CD4-positive, alpha-beta T cell treated with Interleukin-4 for 1 hour (primary cell): ENCODE measurements at regions not wholly inside any gene's neighbourhood (a gene's known extent, or its start where the extent isn't known, plus 50 kb on each side); places are given as distances from the start of the nearest gene placed in this dataset.
"Not testable (repeated sequence)": the region's sequence is repeated elsewhere in the genome, so short reads cannot be mapped to it uniquely, and the experiment has no call there.

Experiments used
- DNase-seq, 2 donors: peaks; one replicate each; pipeline ENCODE4 v3.0.0-alpha.2; 2020 to 2022

GRCh38 chr13:73321043-73321442 lies 262.2 kb downstream of the KLF5 start:
- DNase-seq: no peak

DNA sequence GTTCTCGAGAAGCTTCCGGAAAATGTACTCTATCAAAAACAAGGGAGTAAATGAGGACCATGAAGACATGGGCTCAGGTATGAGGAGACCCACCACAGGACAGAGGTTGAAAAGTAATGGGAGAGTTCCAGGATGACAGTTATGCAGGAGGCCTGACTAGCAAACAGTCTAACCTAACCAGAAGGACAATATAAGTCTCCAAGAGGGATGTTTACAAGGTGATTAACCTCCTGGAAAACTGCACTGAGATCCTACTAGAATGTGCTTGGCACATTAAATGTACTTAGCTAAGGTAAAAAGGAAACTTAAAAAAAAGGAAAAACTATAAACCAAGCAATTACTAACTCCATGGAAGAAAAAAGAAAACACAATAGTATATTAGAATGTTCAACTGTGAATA lies 258.3 kb downstream of the KLF5 start:
- no peak for DNase-seq

- no peak for DNase-seq
Measured at GRCh38 chr13:73310366-73310765, 251.6 kb downstream of the KLF5 start.

DNA sequence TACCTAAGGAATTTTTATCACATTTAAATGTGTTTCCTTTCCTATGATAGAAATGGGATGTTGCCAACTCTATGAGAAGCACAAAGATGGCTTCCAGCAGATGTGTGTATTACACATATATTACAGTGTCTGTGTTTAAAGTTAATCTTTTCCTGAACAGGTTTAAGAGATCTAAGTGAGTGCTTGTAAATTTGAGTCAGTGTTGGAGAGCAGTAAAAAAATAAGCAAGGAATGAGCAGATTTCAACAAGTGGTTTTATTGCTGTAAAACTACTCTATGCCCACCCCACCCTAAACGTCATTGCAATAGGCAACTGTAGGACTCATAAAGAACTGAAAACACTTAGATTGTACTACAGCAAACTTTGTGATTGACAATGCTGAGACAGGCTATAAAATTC lies 248.7 kb downstream of the KLF5 start:
- DNase-seq: no peak

DNA sequence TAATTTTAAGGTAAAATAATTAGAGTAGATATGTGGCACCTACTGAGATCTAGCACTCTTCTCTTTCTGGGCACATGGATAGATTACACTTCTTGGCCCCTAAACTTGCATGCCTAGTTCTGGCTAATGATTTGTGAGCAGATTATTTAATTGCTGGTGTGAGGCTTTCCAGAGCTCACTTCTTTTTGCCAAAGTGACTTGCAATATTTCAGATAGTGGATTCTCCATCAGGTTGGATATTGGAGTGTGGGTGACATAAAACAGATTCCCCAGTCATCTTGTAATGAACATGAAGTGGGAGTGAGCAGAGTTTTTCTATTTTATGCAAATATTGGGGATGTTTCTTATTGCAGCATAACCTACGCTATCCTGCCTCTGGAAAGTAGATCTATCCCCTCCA lies 247.9 kb downstream of the KLF5 start:
- DNase-seq: no peak

DNA sequence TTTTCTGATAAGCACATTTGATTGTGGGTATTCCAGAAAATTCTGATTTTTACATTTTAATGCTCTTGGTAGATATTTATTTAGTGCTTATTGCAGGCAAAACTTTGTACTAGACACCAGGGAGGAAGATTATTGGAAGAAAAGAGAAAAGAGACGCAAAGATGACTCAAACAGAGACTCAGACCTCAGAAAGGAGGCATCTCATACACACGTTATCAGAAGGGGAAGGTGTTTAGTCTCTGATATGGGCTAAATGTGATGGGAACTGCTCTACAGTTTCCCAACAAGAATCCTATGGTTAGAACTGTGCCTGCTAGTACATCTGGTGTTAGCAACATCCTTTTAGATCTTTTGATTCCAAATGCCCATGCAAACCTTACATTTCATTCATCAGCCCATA lies 245.6 kb downstream of the KLF5 start:
- DNase-seq: no peak

- no peak for DNase-seq
Measured at GRCh38 chr13:73303851-73304250, 245.0 kb downstream of the KLF5 start.

DNA sequence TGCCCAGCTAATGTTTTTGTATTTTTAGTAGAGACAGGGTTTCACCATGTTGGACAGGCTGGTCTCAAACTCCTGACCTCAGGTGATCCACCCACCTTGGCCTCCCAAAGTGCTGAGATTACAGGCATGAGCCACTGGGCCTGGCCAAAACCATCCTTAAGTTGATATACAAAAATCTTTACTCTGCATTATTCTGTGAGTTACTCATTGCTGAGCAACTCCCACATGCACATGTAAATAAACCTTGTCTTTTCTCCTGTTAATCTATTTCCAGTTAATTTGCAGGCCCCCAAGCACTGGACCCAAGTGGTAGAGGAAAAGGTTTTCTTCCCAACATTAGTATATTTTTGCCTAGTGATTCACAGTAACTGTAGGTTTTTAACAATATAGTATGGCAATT lies 242.8 kb downstream of the KLF5 start:
- not testable (repeated sequence) for DNase-seq

GRCh38 chr13:73300718-73301425 lies 242.1 kb downstream of the KLF5 start:
- DNase-seq: no peak

DNA sequence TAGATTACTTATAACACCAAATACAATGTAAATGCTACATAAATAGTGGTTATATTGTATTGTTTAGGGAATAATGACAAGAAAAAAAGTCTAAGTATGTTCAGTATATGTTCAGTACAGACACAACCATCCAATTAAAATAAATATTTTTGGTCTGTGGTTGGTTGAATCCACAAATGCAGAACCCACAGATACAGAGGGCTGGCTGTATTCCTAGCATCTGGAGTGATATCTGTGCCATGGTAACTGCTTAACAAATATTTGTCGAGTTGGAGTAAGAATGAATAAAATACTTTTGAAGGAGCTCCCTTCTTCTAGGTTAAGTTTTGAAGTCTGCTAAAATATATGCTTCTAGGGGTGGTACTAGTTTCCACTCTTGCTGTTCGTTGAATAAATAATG lies 241.0 kb downstream of the KLF5 start:
- DNase-seq: no peak

DNA sequence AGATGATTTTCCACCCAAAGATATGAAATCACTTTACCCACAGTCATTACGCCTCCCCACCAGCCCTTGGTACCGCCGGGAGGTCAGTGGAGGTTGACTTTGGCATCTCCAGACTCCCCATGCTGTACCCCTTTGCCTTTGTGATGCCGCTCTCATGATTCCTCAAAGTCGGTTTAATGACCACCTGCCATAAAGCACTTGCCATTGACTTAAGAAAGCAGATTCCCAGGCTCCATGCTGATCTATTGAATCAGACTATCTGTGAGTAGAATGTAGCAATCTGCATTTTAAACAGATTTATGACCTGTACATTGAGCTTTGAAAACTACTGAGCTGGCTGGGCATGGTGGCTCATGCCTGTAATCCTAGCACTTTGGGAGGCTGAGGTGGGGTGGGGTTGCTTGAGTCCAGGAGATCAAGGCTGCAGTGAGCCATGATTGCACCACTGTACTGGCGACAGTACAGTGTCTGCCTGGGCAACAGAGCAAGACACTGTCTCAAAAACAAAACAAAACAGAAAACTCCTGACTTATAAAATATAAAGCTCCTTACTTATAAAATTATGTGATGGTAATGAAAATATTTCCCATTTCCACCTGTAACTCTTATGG lies 235.2 kb downstream of the KLF5 start:
- DNase-seq: no peak

DNA sequence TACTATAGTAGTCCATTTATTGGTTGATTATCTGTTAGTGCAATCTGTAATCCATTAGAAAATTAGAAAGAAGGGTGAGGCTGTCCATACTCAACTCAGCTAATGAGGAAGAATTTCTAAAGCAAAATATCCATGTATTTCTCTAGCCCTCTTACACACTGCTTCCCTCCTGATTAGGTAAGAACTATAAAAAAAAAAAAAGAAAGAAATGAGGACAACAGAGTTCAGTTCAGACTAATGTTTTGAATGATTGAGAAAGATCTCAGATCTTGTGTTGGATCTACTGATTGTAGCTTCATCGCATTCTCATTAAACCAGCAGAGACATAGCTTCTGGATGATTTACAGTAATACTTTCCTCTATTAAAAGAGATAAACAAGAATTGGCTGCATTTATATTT lies 233.3 kb downstream of the KLF5 start:
- no peak for DNase-seq

GRCh38 chr13:73290844-73291243 lies 232.0 kb downstream of the KLF5 start:
- no peak for DNase-seq

- no peak for DNase-seq
Measured at GRCh38 chr13:73288596-73288995, 229.8 kb downstream of the KLF5 start.

DNA sequence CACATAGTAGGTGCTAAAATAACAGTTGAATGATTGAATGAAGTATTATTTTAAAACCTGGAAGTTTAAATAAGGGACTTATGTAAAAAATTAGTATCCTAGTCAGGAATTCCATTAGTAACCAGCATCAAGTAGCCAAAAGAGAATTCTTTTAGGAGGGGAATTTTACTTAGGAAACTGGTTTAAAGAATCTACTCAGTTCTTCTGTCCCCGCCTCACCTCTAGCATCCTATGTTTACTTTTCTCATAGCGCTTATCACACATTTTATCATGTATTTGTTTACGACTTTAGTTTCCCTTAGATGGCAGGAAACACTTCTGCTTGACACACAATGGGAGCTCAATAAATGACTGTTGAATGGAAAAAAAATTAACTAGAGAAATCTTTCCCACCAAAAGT lies 229.0 kb downstream of the KLF5 start:
- no peak for DNase-seq

GRCh38 chr13:73286942-73287620 lies 228.3 kb downstream of the KLF5 start:
- no peak for DNase-seq

DNA sequence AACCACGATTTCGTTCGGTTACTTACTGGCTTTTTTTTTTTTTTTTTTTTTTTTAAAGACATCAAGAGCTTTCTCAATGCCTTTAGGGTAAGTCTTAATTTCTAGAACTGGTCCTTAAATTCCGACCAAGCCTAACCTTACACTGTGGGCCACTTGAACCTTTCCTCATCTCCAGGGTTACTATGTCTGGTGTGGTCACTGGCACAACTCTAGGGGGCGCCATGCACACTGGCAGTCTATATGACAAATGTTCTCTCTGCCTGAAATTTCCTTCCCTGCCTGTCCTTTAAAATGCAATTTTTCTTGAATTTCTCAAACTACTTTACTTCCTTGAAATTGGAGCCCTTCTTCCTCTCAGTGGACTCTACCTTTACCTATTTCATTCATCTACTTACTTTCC lies 227.4 kb downstream of the KLF5 start:
- DNase-seq: no peak

GRCh38 chr13:73284081-73284874 lies 225.5 kb downstream of the KLF5 start:
- DNase-seq: no peak

DNA sequence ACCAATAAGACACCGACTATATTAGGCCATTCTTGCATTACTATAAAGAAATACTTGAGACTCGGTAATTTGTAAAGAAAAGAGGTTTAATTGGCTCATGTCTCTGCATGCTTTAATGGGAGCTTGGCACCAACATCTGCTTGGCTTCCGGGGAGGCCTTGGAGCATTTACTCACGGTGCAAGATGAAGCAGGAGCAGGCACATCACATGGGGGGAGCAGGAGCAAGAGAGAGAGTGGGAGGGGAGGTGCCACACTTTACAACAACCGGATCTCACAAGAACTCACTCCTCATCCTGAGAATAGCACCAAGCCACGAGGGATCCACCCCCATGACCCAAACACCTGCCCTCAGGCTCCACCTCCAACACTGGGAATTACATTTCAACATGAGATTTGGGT lies 224.8 kb downstream of the KLF5 start:
- no peak for DNase-seq

- no peak for DNase-seq
Measured at GRCh38 chr13:73281746-73282145, 222.9 kb downstream of the KLF5 start.

GRCh38 chr13:73278186-73278585 lies 219.4 kb downstream of the KLF5 start:
- no peak for DNase-seq

DNA sequence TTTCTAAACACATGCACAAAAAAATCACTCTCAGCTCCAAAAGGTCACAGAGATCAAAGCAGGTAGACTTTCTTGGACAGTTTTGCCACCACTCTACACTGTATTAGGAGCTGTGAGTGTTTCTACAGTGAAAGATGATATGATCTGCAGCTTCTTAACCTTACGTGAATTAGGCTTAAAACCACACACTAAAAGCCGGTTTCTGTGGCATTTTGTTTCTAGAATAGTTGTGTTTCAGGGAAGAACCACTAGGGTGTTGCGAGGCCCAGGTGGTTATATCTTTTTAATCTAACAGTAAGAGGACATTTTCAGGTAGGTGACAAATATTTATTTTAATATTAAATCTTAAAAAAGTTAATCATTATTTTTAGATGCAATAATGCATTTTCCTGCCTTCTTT lies 216.4 kb downstream of the KLF5 start:
- DNase-seq: peak in 1 of 2 donors; percentile 3

DNA sequence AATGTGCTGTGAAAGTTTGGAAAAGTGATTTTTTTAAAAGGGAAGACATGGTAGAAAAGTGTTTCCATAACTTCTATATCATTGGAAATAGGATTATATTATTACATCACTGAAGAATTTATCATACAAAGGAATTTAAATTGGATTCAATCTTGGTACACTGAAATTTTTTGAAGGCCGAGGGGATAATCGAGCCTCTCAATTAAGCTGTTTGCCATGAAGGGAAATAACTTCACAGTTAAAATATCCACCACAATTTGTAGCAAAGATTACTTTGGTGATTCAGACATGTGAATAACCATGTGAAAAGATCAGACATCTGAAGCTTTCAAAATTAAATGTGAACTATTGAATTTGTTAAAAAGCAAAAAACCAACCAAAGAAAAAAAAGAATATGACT lies 215.3 kb downstream of the KLF5 start:
- DNase-seq: no peak

- no peak for DNase-seq
Measured at GRCh38 chr13:73273745-73274144, 214.9 kb downstream of the KLF5 start.
